Hepatocyte (in vitro differentiated cells): ENCODE measurements at regions not wholly inside any gene's neighbourhood (a gene's known extent, or its start where the extent isn't known, plus 50 kb on each side); places are given as distances from the start of the nearest gene placed in this dataset.

Source experiments
- DNase-seq: peaks from one replicate; pipeline ENCODE4 v3.0.0-alpha.2; 2016; ENCODE audit warnings: low spot score
- H2AFZ ChIP-seq: fragments of 200-600 bp; sonication (generic); 2 replicates; pipeline ENCODE4 v1.6.0; 2016; ENCODE audit warnings: antibody characterized with exemption, mild to moderate bottlenecking
- H3K27ac ChIP-seq: fragments of 200-600 bp; sonication (generic); 2 replicates; pipeline ENCODE4 v1.5.1; 2016; ENCODE audit warnings: mild to moderate bottlenecking
- H3K27me3 ChIP-seq: fragments of 200-600 bp; sonication (generic); 2 replicates; pipeline ENCODE4 v1.6.1; 2016
- H3K36me3 ChIP-seq: fragments of 200-600 bp; sonication (generic); replicated peaks from 2 replicates; pipeline ENCODE4 v1.5.1; 2016; ENCODE audit warnings: low read depth; ENCODE audit not compliant: insufficient read depth
- H3K4me1 ChIP-seq: fragments of 200-600 bp; sonication (generic); 2 replicates; pipeline ENCODE4 v1.5.1; 2016; ENCODE audit warnings: mild to moderate bottlenecking, moderate library complexity; ENCODE audit not compliant: insufficient read depth
- H3K4me2 ChIP-seq: fragments of 200-600 bp; sonication (generic); 2 replicates; pipeline ENCODE4 v1.6.0; 2016
- H3K4me3 ChIP-seq: fragments of 200-600 bp; sonication (generic); 2 replicates; pipeline ENCODE4 v1.5.1; 2016; ENCODE audit warnings: mild to moderate bottlenecking
- H3K79me2 ChIP-seq: fragments of 200-600 bp; sonication (generic); 2 replicates; pipeline ENCODE4 v1.6.0; 2017; ENCODE audit warnings: mild to moderate bottlenecking
- H3K9me2 ChIP-seq: fragments of 200-600 bp; sonication (generic); replicated peaks from 2 replicates; pipeline ENCODE4 v1.6.0; 2017; ENCODE audit warnings: mild to moderate bottlenecking; ENCODE audit not compliant: insufficient read depth
- H3K9me3 ChIP-seq: fragments of 200-600 bp; sonication (generic); 2 replicates; pipeline ENCODE4 v1.5.1; 2016; ENCODE audit warnings: low read depth, mild to moderate bottlenecking
- H4K20me1 ChIP-seq: fragments of 200-600 bp; sonication (generic); 2 replicates; pipeline ENCODE4 v1.6.0; 2016; ENCODE audit warnings: mild to moderate bottlenecking; ENCODE audit not compliant: insufficient read depth, poor library complexity, severe bottlenecking
- CTCF ChIP-seq: fragments of 200-600 bp; sonication (generic); IDR thresholded peaks from 2 replicates; pipeline ENCODE4 v1.5.1; 2016; ENCODE audit warnings: antibody characterized with exemption, mild to moderate bottlenecking; ENCODE audit not compliant: poor library complexity
- EZH2 ChIP-seq: fragments of 200-600 bp; sonication (generic); IDR thresholded peaks from 2 replicates; pipeline ENCODE4 v1.6.1; 2016; ENCODE audit warnings: antibody characterized with exemption, mild to moderate bottlenecking, borderline replicate concordance
- EZH2phosphoT487 ChIP-seq: fragments of 200-600 bp; sonication (generic); IDR thresholded peaks from one replicate; pipeline ENCODE4 v1.6.1; 2018; ENCODE audit warnings: antibody characterized with exemption, mild to moderate bottlenecking, low read depth, moderate library complexity; ENCODE audit not compliant: unreplicated experiment, severe bottlenecking
- WGBS: methylation state at CpG from one replicate; pipeline ENCODE4 v1.1.6; 2016; ENCODE audit warnings: low lambda C conversion rate; ENCODE audit errors: missing lambda C conversion rate; 5-methylcytosine and 5-hydroxymethylcytosine counted together

- 96% methylated on average over 5 of the region's 5 CpGs for WGBS
These were observed 133.0 kb upstream of the DOK5 start for GRCh38 chr20:54342258-54342920.

GRCh38 chr20:54343099-54343498, 132.3 kb upstream of the DOK5 start:
- peaks cover 10% of the 10 kb centered on the region for H3K4me1 ChIP-seq
- no peaks in the 10 kb centered on the region for H3K9me2 ChIP-seq
- H3K79me2 ChIP-seq = no peaks in the 10 kb centered on the region
- no peak for TF ChIP-seq CTCF
- TF ChIP-seq EZH2phosphoT487 = no peak
- H3K9me3 ChIP-seq = no peaks in the 10 kb centered on the region
- H3K4me3 ChIP-seq = no peak overlapping the region
- no peak overlapping the region for H3K27ac ChIP-seq
- H3K36me3 ChIP-seq = no peaks in the 10 kb centered on the region
- WGBS = 84% methylated on average over 4 of the region's 4 CpGs
- DNase-seq = no peak
- no peaks in the 10 kb centered on the region for H3K27me3 ChIP-seq
- H4K20me1 ChIP-seq = no peaks in the 10 kb centered on the region
- no peak overlapping the region for H2AFZ ChIP-seq
- no peak overlapping the region for H3K4me2 ChIP-seq

More at GRCh38 chr20:54342258-54342920, 133.0 kb upstream of the DOK5 start:
- Histone ChIP-seq H3K9me2 (no peaks in the 10 kb centered on the region), H3K9me3 (no peaks in the 10 kb centered on the region), H3K4me1 (peaks cover 10% of the 10 kb centered on the region), H3K79me2 (no peaks in the 10 kb centered on the region), H3K36me3 (no peaks in the 10 kb centered on the region), H3K27ac (no peak overlapping the region), H3K27me3 (no peaks in the 10 kb centered on the region), H3K4me2 (no peak overlapping the region), H3K4me3 (no peak overlapping the region), H4K20me1 (no peaks in the 10 kb centered on the region), H2AFZ (no peak overlapping the region)
- DNase-seq = no peak
- TF ChIP-seq EZH2 (no peak), EZH2phosphoT487 (no peak), CTCF (no peak)

- DNase-seq = no peak
- no peaks in the 10 kb centered on the region for H3K9me3 ChIP-seq
- H3K27ac ChIP-seq = no peak overlapping the region
- TF ChIP-seq EZH2phosphoT487 (no peak), EZH2 (no peak), CTCF (no peak)
- H3K79me2 ChIP-seq = no peaks in the 10 kb centered on the region
- WGBS = 86% methylated on average over 1 of the region's 1 CpG
- peaks cover 10% of the 10 kb centered on the region for H3K4me1 ChIP-seq
- H3K9me2 ChIP-seq = no peaks in the 10 kb centered on the region
- H3K27me3 ChIP-seq = no peaks in the 10 kb centered on the region
- no peak overlapping the region for H3K4me2 ChIP-seq
- no peaks in the 10 kb centered on the region for H3K36me3 ChIP-seq
- H3K4me3 ChIP-seq = no peak overlapping the region
- H2AFZ ChIP-seq = no peak overlapping the region
- H4K20me1 ChIP-seq = no peaks in the 10 kb centered on the region
These were observed 131.8 kb upstream of the DOK5 start for GRCh38 chr20:54343634-54344033.
